ENCODE measurements at regions not wholly inside any gene's neighbourhood (a gene's known extent, or its start where the extent isn't known, plus 50 kb on each side); places are given as distances from the start of the nearest gene placed in this dataset.

GRCh38 chr10:4004990-4005389 is 220.0 kb upstream of the KLF6 start:
- no peak for TF ChIP-seq POLR2A (IDR thresholded peaks at IDR 0.05)
- no peak for TF ChIP-seq CTCF (IDR thresholded peaks at IDR 0.05)
- TF ChIP-seq EP300 (IDR thresholded peaks at IDR 0.05): no peak
- no peak for TF ChIP-seq POLR2AphosphoS5 (IDR thresholded peaks at IDR 0.05)
